Brain microvascular endothelial cell (primary cell): ENCODE measurements at regions not wholly inside any gene's neighbourhood (a gene's known extent, or its start where the extent isn't known, plus 50 kb on each side); places are given as distances from the start of the nearest gene placed in this dataset.

Experiments
- DNase-seq: peaks from one replicate; pipeline ENCODE4 v3.0.0-alpha.2; 2020
- H3K27ac ChIP-seq: fragments of 250-450 bp; sonication (Bioruptor Pico); 2 replicates; pipeline ENCODE4 v1.5.1; 2020; ENCODE audit warnings: mild to moderate bottlenecking, moderate library complexity
- H3K27me3 ChIP-seq: fragments of 250-450 bp; sonication (Bioruptor Pico); replicated peaks from 2 replicates; pipeline ENCODE4 v1.5.1; 2020; ENCODE audit warnings: mild to moderate bottlenecking
- H3K36me3 ChIP-seq: fragments of 250-450 bp; sonication (Bioruptor Pico); replicated peaks from 2 replicates; pipeline ENCODE4 v1.5.1; 2020; ENCODE audit warnings: mild to moderate bottlenecking
- H3K4me3 ChIP-seq: 2 replicates; pipeline ENCODE4 v1.5.1; 2011; ENCODE audit warnings: low read depth, mild to moderate bottlenecking, control low read depth, low read length, moderate library complexity
- in situ Hi-C: cut with HindIII; loops from 2 replicates; pipeline ENCODE4 v1.10.0; 2017; ENCODE audit warnings: low sequenced_read_pairs, low pct_ligation_motif_present
- TF ChIP-seq, protein P1 (sequence below): IDR thresholded peaks from 2 replicates; pipeline ENCODE4 v1.5.1; 2011; ENCODE audit warnings: low read depth, mild to moderate bottlenecking, moderate library complexity, low read length, control low read depth, inconsistent platforms; ENCODE audit errors: missing control alignments

DNA sequence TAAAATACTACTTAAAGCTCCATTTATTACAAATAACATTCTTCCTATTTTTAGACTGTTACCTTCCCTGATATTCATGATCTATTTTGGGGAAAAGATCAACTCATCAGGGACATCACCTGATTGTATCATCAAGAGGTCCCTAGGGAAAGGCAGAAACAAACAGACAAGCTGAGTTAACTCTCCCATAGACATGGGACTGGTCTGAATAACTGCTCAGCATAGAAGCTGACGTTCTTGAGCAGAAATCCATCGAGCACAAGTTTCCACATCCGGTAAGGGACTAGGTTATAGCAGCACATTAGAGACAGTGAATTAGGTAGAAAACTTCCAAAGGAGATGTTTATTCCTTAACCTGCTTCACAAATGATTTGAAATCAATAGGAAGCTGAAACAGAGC, 1100.4 kb upstream of the SLC39A10 start:
- H3K36me3 ChIP-seq: no peaks in the 10 kb centered on the region
- DNase-seq: no peak
- H3K27ac ChIP-seq: no peak overlapping the region
- H3K4me3 ChIP-seq: no peak overlapping the region
- H3K27me3 ChIP-seq: no peaks in the 10 kb centered on the region
- TF ChIP-seq, protein P1, sequence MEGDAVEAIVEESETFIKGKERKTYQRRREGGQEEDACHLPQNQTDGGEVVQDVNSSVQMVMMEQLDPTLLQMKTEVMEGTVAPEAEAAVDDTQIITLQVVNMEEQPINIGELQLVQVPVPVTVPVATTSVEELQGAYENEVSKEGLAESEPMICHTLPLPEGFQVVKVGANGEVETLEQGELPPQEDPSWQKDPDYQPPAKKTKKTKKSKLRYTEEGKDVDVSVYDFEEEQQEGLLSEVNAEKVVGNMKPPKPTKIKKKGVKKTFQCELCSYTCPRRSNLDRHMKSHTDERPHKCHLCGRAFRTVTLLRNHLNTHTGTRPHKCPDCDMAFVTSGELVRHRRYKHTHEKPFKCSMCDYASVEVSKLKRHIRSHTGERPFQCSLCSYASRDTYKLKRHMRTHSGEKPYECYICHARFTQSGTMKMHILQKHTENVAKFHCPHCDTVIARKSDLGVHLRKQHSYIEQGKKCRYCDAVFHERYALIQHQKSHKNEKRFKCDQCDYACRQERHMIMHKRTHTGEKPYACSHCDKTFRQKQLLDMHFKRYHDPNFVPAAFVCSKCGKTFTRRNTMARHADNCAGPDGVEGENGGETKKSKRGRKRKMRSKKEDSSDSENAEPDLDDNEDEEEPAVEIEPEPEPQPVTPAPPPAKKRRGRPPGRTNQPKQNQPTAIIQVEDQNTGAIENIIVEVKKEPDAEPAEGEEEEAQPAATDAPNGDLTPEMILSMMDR: no peak
- in situ Hi-C loops: no loop called here

DNA sequence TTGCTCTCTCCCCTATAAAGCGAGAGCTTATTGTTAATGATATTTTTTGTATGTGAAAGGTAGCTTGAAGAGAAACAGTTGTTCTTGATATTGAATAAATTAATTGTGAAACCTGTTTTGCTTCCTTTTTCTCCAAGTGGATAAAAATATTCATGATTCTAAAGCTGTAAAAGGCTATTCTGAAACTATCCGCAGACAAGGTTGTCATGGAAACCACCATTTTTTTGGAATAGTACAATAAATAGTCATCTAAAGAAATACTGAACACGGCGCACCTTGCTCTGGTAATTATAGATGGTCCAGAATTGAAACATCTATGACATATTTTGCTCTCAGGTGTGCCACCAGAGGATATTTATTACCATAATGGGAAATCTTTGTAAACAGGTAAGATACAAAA, 1103.0 kb upstream of the SLC39A10 start:
- DNase-seq: no peak
- TF ChIP-seq, protein P1: no peak
- Histone ChIP-seq H3K36me3 (no peaks in the 10 kb centered on the region), H3K4me3 (no peak overlapping the region), H3K27me3 (no peaks in the 10 kb centered on the region), H3K27ac (no peak overlapping the region)
- in situ Hi-C loops: no loop called here

DNA sequence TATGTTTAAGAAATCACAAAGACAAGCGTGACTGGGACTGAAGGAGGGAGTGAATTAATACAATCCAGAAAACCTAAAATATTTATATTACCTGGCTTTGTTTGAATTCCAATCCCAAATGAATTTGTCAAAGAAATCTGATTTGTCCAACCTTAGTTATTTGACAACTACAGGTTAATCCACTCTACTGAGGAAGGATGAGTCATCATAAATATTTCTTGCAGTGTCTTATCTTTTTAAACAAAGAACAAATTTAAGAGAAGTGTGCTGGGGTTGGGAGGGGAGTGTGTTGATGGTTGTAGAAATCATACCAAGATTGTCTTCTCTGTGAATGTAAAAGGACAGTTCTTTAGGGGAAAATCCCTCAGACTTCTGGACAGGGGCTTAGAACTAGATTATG, 1106.3 kb upstream of the SLC39A10 start:
- Histone ChIP-seq H3K27ac (no peak overlapping the region), H3K27me3 (no peaks in the 10 kb centered on the region), H3K36me3 (no peaks in the 10 kb centered on the region), H3K4me3 (no peak overlapping the region)
- in situ Hi-C loops: no loop called here
- TF ChIP-seq, protein P1: no peak
- no peak for DNase-seq

DNA sequence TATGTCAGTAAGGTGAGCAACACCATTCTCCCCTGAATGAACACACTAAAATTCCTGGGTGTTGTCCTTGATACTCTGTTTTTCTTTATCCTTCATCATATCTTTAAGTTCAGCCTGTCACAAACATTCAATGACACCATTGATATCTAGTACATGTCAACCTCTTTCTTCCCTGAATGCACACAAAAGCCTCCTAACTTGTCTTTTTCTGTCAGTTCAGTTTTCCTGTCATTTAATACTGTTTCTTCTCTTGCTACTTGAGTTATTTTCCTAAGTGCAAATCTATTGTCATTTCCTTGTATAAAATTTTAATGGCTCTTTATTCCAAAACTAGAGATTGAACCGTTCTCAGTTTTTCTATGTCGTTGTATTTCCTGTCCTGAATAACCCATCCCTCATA, 1107.6 kb upstream of the SLC39A10 start:
- TF ChIP-seq, protein P1: no peak
- H3K27me3 ChIP-seq: no peaks in the 10 kb centered on the region
- in situ Hi-C loops: no loop called here
- H3K27ac ChIP-seq: no peak overlapping the region
- H3K4me3 ChIP-seq: no peak overlapping the region
- H3K36me3 ChIP-seq: no peaks in the 10 kb centered on the region
- no peak for DNase-seq

DNA sequence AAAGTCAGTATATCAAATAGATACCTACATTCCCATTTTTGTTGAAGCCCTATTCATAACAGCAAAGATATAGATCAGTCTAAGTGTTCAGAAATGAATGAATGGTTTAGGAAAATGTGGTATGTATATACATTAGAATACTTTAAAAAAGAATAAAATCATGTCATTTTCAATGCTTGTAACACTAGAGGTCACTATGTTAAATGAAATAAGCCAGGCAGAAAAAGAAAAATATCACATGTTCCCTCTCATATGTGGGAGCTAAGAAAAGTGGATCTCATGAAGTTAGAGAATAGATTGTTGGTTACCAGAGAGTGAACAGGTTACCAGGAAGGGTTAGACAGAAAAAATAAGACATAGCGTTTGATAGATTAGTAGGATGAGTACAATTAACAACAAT, 1111.0 kb upstream of the SLC39A10 start:
- in situ Hi-C loops: no loop called here
- no peak for DNase-seq
- Histone ChIP-seq H3K27me3 (no peaks in the 10 kb centered on the region), H3K27ac (no peak overlapping the region), H3K4me3 (no peak overlapping the region), H3K36me3 (no peaks in the 10 kb centered on the region)
- TF ChIP-seq, protein P1: no peak

DNA sequence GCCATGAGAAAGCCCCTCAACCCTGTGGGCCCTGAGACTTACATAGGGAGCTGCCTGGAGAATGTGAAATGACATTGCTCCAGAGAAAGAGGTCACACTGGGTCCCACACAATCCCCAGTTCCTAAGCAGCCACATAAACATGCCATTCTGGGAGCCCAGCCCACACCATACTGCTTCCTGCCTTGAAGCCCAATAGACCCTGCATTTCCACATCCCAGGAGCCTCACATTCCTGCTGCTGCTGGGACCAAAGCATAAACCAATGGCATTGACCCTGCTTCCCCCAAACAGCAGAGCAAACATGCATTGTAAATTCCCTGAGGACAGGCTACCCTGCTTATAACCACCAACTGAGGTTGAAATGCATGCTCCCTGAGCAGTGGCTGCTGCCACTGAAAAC, 1117.6 kb upstream of the SLC39A10 start:
- H3K27me3 ChIP-seq: no peaks in the 10 kb centered on the region
- no peak overlapping the region for H3K27ac ChIP-seq
- no peaks in the 10 kb centered on the region for H3K36me3 ChIP-seq
- TF ChIP-seq, protein P1: no peak
- no peak for DNase-seq
- in situ Hi-C loops: no loop called here
- no peak overlapping the region for H3K4me3 ChIP-seq
